Astrocyte (in vitro differentiated cells and primary cell): ENCODE measurements at regions not wholly inside any gene's neighbourhood (a gene's known extent, or its start where the extent isn't known, plus 50 kb on each side); places are given as distances from the start of the nearest gene placed in this dataset.

ENCODE experiments used
- EZH2 ChIP-seq: IDR thresholded peaks from 2 replicates; pipeline ENCODE4 v1.6.1; 2012; ENCODE audit warnings: mild to moderate bottlenecking, low read length, inconsistent platforms; ENCODE audit not compliant: insufficient read depth
- TF ChIP-seq, protein P1 (sequence below): IDR thresholded peaks from 2 replicates; pipeline ENCODE4 v1.5.1; 2011; ENCODE audit warnings: low read depth, mild to moderate bottlenecking, inconsistent platforms, low read length, moderate library complexity; ENCODE audit not compliant: insufficient read depth

- TF ChIP-seq, protein P1, sequence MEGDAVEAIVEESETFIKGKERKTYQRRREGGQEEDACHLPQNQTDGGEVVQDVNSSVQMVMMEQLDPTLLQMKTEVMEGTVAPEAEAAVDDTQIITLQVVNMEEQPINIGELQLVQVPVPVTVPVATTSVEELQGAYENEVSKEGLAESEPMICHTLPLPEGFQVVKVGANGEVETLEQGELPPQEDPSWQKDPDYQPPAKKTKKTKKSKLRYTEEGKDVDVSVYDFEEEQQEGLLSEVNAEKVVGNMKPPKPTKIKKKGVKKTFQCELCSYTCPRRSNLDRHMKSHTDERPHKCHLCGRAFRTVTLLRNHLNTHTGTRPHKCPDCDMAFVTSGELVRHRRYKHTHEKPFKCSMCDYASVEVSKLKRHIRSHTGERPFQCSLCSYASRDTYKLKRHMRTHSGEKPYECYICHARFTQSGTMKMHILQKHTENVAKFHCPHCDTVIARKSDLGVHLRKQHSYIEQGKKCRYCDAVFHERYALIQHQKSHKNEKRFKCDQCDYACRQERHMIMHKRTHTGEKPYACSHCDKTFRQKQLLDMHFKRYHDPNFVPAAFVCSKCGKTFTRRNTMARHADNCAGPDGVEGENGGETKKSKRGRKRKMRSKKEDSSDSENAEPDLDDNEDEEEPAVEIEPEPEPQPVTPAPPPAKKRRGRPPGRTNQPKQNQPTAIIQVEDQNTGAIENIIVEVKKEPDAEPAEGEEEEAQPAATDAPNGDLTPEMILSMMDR, result no peak
- no peak for TF ChIP-seq EZH2
These were observed 115.4 kb downstream of the TMEM200C start for GRCh38 chr18:5779922-5780321.
